ENCODE measurements at regions not wholly inside any gene's neighbourhood (a gene's known extent, or its start where the extent isn't known, plus 50 kb on each side); places are given as distances from the start of the nearest gene placed in this dataset.

DNA sequence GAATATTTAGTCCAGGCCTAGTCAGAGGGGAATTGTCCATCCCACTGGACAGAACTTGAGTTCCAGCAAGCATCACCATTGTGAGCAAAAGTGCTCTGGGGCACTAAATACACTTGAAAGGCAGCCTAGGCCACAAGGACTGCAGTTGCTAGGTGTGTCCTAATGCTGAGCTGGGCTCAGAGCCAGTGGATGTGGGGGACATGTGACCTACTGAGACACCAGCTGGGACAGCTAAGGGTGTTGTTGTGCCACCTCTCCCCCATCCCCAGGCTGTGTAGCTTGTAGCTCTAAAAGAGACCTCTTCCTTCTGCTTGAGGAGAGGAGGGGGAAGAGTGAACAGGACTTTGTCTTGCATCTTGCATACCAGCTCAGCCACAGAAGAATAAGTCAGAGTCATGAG, 120.9 kb downstream of the DTWD1 start (continued):
- TF ChIP-seq, protein P1, sequence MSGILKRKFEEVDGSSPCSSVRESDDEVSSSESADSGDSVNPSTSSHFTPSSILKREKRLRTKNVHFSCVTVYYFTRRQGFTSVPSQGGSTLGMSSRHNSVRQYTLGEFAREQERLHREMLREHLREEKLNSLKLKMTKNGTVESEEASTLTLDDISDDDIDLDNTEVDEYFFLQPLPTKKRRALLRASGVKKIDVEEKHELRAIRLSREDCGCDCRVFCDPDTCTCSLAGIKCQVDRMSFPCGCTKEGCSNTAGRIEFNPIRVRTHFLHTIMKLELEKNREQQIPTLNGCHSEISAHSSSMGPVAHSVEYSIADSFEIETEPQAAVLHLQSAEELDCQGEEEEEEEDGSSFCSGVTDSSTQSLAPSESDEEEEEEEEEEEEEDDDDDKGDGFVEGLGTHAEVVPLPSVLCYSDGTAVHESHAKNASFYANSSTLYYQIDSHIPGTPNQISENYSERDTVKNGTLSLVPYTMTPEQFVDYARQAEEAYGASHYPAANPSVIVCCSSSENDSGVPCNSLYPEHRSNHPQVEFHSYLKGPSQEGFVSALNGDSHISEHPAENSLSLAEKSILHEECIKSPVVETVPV (CRISPR knock-in tag; IDR thresholded peaks at IDR 0.05): no peak

DNA sequence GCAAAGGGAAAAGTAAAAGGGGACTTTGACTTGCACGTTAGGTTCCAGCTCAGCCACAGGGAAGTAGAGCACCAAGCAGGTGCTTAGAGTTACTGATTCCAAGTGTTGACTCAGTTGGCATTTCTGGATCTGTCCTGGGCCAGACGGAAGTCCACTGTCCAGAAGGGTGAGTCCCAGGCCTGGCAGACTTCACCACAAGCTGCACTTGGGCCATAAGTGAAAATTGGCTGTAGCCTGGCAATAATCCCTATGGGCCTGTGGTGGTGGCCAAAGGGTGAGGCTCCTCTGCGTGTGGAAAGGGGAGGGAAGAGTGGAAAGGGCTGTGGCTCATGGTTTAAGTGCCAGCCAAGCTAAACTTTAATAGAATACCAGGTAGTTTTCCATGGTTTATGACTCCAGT, 121.5 kb downstream of the DTWD1 start:
- TF ChIP-seq ESRRG (CRISPR knock-in tag; IDR thresholded peaks at IDR 0.05) (no peak), TCF4 (CRISPR knock-in tag; IDR thresholded peaks at IDR 0.05; ENCODE audit: borderline replicate concordance) (no peak), ZFP30 (CRISPR knock-in tag; IDR thresholded peaks at IDR 0.05) (no peak), RARB (CRISPR knock-in tag; IDR thresholded peaks at IDR 0.05) (no peak), ISL1 (CRISPR knock-in tag; IDR thresholded peaks at IDR 0.05) (no peak), GLIS3 (CRISPR knock-in tag; IDR thresholded peaks at IDR 0.05) (no peak), OSR1 (CRISPR knock-in tag; IDR thresholded peaks at IDR 0.05) (no peak), ZFP3 (CRISPR knock-in tag; IDR thresholded peaks at IDR 0.05) (no peak), ZC3H10 (CRISPR knock-in tag; IDR thresholded peaks at IDR 0.05) (no peak), ZNF8 (CRISPR knock-in tag; IDR thresholded peaks at IDR 0.05) (no peak), ZNF70 (CRISPR knock-in tag; IDR thresholded peaks at IDR 0.05) (no peak), PPARA (CRISPR knock-in tag; IDR thresholded peaks at IDR 0.05; ENCODE audit: borderline replicate concordance) (no peak), SNAI2 (CRISPR knock-in tag; IDR thresholded peaks at IDR 0.05) (no peak), TOX (CRISPR knock-in tag; IDR thresholded peaks at IDR 0.05; ENCODE audit: borderline replicate concordance) (no peak), ARNTL (CRISPR knock-in tag; IDR thresholded peaks at IDR 0.05; ENCODE audit: borderline replicate concordance, low read depth) (no peak)
- TF ChIP-seq, protein P2, sequence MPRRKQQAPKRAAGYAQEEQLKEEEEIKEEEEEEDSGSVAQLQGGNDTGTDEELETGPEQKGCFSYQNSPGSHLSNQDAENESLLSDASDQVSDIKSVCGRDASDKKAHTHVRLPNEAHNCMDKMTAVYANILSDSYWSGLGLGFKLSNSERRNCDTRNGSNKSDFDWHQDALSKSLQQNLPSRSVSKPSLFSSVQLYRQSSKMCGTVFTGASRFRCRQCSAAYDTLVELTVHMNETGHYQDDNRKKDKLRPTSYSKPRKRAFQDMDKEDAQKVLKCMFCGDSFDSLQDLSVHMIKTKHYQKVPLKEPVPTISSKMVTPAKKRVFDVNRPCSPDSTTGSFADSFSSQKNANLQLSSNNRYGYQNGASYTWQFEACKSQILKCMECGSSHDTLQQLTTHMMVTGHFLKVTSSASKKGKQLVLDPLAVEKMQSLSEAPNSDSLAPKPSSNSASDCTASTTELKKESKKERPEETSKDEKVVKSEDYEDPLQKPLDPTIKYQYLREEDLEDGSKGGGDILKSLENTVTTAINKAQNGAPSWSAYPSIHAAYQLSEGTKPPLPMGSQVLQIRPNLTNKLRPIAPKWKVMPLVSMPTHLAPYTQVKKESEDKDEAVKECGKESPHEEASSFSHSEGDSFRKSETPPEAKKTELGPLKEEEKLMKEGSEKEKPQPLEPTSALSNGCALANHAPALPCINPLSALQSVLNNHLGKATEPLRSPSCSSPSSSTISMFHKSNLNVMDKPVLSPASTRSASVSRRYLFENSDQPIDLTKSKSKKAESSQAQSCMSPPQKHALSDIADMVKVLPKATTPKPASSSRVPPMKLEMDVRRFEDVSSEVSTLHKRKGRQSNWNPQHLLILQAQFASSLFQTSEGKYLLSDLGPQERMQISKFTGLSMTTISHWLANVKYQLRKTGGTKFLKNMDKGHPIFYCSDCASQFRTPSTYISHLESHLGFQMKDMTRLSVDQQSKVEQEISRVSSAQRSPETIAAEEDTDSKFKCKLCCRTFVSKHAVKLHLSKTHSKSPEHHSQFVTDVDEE (CRISPR knock-in tag; IDR thresholded peaks at IDR 0.05): no peak
- TF ChIP-seq, protein P3, sequence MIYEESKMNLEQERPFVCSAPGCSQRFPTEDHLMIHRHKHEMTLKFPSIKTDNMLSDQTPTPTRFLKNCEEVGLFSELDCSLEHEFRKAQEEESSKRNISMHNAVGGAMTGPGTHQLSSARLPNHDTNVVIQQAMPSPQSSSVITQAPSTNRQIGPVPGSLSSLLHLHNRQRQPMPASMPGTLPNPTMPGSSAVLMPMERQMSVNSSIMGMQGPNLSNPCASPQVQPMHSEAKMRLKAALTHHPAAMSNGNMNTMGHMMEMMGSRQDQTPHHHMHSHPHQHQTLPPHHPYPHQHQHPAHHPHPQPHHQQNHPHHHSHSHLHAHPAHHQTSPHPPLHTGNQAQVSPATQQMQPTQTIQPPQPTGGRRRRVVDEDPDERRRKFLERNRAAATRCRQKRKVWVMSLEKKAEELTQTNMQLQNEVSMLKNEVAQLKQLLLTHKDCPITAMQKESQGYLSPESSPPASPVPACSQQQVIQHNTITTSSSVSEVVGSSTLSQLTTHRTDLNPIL (CRISPR knock-in tag; IDR thresholded peaks at IDR 0.05; ENCODE audit: low read depth): no peak
- TF ChIP-seq, protein P4, sequence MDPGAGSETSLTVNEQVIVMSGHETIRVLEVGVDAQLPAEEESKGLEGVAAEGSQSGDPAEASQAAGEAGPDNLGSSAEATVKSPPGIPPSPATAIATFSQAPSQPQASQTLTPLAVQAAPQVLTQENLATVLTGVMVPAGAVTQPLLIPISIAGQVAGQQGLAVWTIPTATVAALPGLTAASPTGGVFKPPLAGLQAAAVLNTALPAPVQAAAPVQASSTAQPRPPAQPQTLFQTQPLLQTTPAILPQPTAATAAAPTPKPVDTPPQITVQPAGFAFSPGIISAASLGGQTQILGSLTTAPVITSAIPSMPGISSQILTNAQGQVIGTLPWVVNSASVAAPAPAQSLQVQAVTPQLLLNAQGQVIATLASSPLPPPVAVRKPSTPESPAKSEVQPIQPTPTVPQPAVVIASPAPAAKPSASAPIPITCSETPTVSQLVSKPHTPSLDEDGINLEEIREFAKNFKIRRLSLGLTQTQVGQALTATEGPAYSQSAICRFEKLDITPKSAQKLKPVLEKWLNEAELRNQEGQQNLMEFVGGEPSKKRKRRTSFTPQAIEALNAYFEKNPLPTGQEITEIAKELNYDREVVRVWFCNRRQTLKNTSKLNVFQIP (CRISPR knock-in tag; IDR thresholded peaks at IDR 0.05; ENCODE audit: borderline replicate concordance, low read depth): no peak
- TF ChIP-seq, protein P5, sequence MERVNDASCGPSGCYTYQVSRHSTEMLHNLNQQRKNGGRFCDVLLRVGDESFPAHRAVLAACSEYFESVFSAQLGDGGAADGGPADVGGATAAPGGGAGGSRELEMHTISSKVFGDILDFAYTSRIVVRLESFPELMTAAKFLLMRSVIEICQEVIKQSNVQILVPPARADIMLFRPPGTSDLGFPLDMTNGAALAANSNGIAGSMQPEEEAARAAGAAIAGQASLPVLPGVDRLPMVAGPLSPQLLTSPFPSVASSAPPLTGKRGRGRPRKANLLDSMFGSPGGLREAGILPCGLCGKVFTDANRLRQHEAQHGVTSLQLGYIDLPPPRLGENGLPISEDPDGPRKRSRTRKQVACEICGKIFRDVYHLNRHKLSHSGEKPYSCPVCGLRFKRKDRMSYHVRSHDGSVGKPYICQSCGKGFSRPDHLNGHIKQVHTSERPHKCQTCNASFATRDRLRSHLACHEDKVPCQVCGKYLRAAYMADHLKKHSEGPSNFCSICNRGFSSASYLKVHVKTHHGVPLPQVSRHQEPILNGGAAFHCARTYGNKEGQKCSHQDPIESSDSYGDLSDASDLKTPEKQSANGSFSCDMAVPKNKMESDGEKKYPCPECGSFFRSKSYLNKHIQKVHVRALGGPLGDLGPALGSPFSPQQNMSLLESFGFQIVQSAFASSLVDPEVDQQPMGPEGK (CRISPR knock-in tag; IDR thresholded peaks at IDR 0.05; ENCODE audit: borderline replicate concordance): no peak
- no peak for ATAC-seq

DNA sequence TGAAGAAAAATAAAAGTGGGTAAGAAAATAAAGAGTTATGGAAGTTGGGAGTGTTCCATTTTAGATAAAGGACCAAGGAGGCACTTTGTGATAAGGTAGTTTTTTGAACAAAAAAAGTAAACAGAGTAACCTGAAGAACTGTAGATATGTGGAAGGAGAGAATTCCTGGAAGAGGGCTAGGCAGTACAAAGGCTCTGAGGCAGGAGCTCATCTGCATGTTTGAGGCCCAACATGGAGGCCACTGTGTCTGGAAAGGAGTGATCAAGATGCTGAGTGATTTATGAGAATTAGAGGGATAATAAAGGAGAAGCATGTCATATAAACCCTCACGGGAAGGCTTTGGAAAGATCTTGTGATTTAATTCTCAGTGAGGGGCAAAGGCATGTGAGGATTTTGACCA, 126.5 kb downstream of the DTWD1 start:
- ATAC-seq: no peak
- TF ChIP-seq TOX (CRISPR knock-in tag; IDR thresholded peaks at IDR 0.05; ENCODE audit: borderline replicate concordance): no peak
- no peak for TF ChIP-seq CSDC2 (CRISPR knock-in tag; IDR thresholded peaks at IDR 0.05)

DNA sequence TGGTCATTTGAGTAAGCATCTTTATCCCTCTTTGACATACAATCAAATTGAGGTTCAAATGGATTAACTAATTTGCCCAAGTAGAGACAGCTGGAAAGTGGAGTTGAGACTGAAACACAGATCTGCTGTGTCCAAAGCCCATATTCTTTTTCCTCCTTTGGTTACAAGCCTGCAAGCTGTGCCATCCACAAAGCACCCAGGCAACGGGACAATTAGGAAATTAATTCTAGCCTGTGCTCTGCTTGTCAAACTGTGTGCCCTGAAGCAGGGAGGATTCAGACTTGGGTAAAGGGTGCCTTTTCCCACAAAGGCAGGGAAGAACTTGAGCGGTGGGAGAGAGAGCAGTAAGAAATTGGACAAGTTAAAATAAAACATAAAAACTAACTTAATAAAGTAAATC, 127.9 kb downstream of the DTWD1 start:
- ATAC-seq: no peak
- TF ChIP-seq OSR1 (CRISPR knock-in tag; IDR thresholded peaks at IDR 0.05): no peak
- no peak for TF ChIP-seq ZNF70 (CRISPR knock-in tag; IDR thresholded peaks at IDR 0.05)
- TF ChIP-seq ISL1 (CRISPR knock-in tag; IDR thresholded peaks at IDR 0.05): no peak
- no peak for TF ChIP-seq GLIS3 (CRISPR knock-in tag; IDR thresholded peaks at IDR 0.05)
- TF ChIP-seq SNAI2 (CRISPR knock-in tag; IDR thresholded peaks at IDR 0.05): no peak
- TF ChIP-seq, protein P3 (CRISPR knock-in tag; IDR thresholded peaks at IDR 0.05; ENCODE audit: low read depth): no peak
